ENCODE measurements at regions not wholly inside any gene's neighbourhood (a gene's known extent, or its start where the extent isn't known, plus 50 kb on each side); places are given as distances from the start of the nearest gene placed in this dataset.

GRCh38 chr6:43921548-43922425 is 151.8 kb downstream of the VEGFA start (continued):
- TF ChIP-seq MLXIP (CRISPR knock-in tag; IDR thresholded peaks at IDR 0.05; ENCODE audit: borderline replicate concordance) (no peak), POLR2G (IDR thresholded peaks at IDR 0.05; ENCODE audit: low read depth, low read length) (no peak), ZNF276 (CRISPR knock-in tag; IDR thresholded peaks at IDR 0.05; ENCODE audit: low read depth) (no peak)

- H3K9ac ChIP-seq (ENCODE audit: insufficient read depth, low read depth, low read length): no peak overlapping the region
- intact Hi-C loops (cut with micrococcal nuclease; ENCODE audit: unreplicated experiment): no loop called here
- CTCF ChIA-PET (ENCODE audit: low intra/inter-chr PET ratio, low total read pairs): no interaction called here
- H3K4me1 ChIP-seq (ENCODE audit: insufficient read depth, low read length): peaks cover 74% of the 10 kb centered on the region
- 73% methylated on average over 9 of the region's 9 CpGs for WGBS (ENCODE audit: low lambda C conversion rate)
- no peaks in the 10 kb centered on the region for H3K79me2 ChIP-seq (ENCODE audit: insufficient read depth, low read length)
- H3K27me3 ChIP-seq (ENCODE audit: control insufficient read depth in 1 of 2, insufficient read depth in 2 of 2, low read length in 2 of 2): no peaks in the 10 kb centered on the region
- in situ Hi-C loops (cut with HindIII; ENCODE audit: extremely low pct_ligation_motif_present, low pct_unique_long_range_greater_than_20kb): no loop called here
- H3K9me3 ChIP-seq (ENCODE audit: low read length): no peaks in the 10 kb centered on the region
- no peak overlapping the region for H3K27ac ChIP-seq (ENCODE audit: extremely low read length, insufficient read depth, low read length)
- ATAC-seq (no peak), FAIRE-seq (no peak), DNase-seq (ENCODE audit: low spot score) (no peak)
- BruUV-seq (replicated peaks): no TSS peak
- no peak overlapping the region for H3K4me3 ChIP-seq (replicated peaks in 1 of 3; ENCODE audit: insufficient read depth in 1 of 3, low read depth in 2 of 3, low read length in 3 of 3)
- no peaks in the 10 kb centered on the region for H4K20me1 ChIP-seq (ENCODE audit: insufficient read depth, low read length)
- no peaks in the 10 kb centered on the region for H3K36me3 ChIP-seq (replicated peaks in 1 of 2; ENCODE audit: control insufficient read depth in 1 of 2, insufficient read depth in 2 of 2, low read length in 2 of 2)
- H3K4me2 ChIP-seq (ENCODE audit: low read depth, low read length): no peak overlapping the region
- POLR2A ChIA-PET: no interaction called here
- H2AFZ ChIP-seq (ENCODE audit: low read length): no peak overlapping the region
- TF ChIP-seq RNF2 (conservative IDR thresholded peaks at IDR 0.05; ENCODE audit: low read depth) (no peak), ZNF503 (CRISPR knock-in tag; IDR thresholded peaks at IDR 0.05) (no peak), GATAD2A (CRISPR knock-in tag; IDR thresholded peaks at IDR 0.05) (peak; percentile 46; the same call in 1 of the 2 replicates), NCOA1 (CRISPR knock-in tag; IDR thresholded peaks at IDR 0.05) (no peak), ZNF597 (CRISPR knock-in tag; IDR thresholded peaks at IDR 0.05) (no peak), SYNCRIP (IDR thresholded peaks at IDR 0.05; ENCODE audit: insufficient read depth, low read depth, low read length) (no peak), ZFP91 (CRISPR knock-in tag; IDR thresholded peaks at IDR 0.05; ENCODE audit: borderline replicate concordance) (peak; percentile 5; the same call in 1 of the 2 replicates)
These were observed 151.0 kb downstream of the VEGFA start for GRCh38 chr6:43921039-43921438.
